ENCODE measurements at regions not wholly inside any gene's neighbourhood (a gene's known extent, or its start where the extent isn't known, plus 50 kb on each side); places are given as distances from the start of the nearest gene placed in this dataset.
"Not testable (repeated sequence)": the region's sequence is repeated elsewhere in the genome, so short reads cannot be mapped to it uniquely, and the experiment has no call there.

DNA sequence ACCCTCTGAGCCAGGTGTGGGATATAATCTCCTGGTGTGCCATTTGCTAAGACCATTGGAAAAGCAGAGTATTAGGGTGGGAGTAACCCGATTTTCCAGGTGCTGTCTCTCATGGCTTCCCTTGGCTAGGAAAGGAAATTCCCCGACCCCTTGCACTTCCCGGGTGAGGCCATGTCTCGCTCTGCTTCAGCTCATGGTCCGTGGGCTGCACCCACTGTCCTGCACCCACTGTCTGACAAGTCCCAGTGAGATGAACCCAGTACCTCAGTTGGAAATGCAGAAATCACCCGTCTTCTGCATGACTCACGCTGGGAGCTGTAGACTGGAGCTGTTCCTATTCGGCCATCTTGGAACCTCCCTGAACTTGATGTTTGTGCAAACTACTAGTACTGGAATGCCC is 828.5 kb upstream of the CDH6 start:
- H2AK5ac ChIP-seq (ENCODE audit: low read depth, low read length); FAIRE-seq; CTCF ChIA-PET (ENCODE audit: partially characterized antibody); H3K14ac ChIP-seq (ENCODE audit: insufficient read length); H3K23ac ChIP-seq (ENCODE audit: insufficient read length); H4K5ac ChIP-seq (ENCODE audit: insufficient read length, low read depth, low read length); H4K8ac ChIP-seq (ENCODE audit: extremely low read depth, insufficient read depth, low read length); H3K56ac ChIP-seq (replicated peaks; ENCODE audit: insufficient read length, low read depth, low read length); H3K4ac ChIP-seq (replicated peaks; ENCODE audit: insufficient read length, low read depth, low read length); H3K4me1 ChIP-seq (replicated peaks in 1 of 4; ENCODE audit: control insufficient read depth in 3 of 4, insufficient read depth in 4 of 4, low read length in 3 of 4); H3K9me3 ChIP-seq (ENCODE audit: insufficient read depth in 2 of 2, low read depth in 1 of 2, low read length in 1 of 2); DNase-seq (ENCODE audit: low read depth in 1 of 2, low spot score in 2 of 2); H3K27ac ChIP-seq (ENCODE audit: low read depth, low read length); H3K36me3 ChIP-seq (ENCODE audit: control insufficient read depth in 2 of 4, insufficient read depth in 4 of 4, low read length in 3 of 4); H3K23me2 ChIP-seq (ENCODE audit: low read depth, low read length); H3K4me3 ChIP-seq (ENCODE audit: extremely low read depth in 1 of 4, insufficient read depth in 2 of 4, low read depth in 3 of 4, low read length in 4 of 4); H2AFZ ChIP-seq (ENCODE audit: low read length); H3K9ac ChIP-seq (replicated peaks in 1 of 4; ENCODE audit: extremely low read depth in 1 of 4, low read depth in 3 of 4, low read length in 3 of 4); H3K79me1 ChIP-seq (ENCODE audit: low read depth, low read length); H2BK12ac ChIP-seq (ENCODE audit: low read depth, low read length); H2BK120ac ChIP-seq (replicated peaks; ENCODE audit: low read depth, low read length); H3K27me3 ChIP-seq (replicated peaks in 1 of 4; ENCODE audit: control insufficient read depth in 3 of 4, extremely low read depth in 1 of 4, insufficient read depth in 3 of 4, low read length in 3 of 4); H4K20me1 ChIP-seq (replicated peaks in 1 of 2; ENCODE audit: control insufficient read depth in 1 of 2, insufficient read depth in 2 of 2, low read length in 2 of 2); POLR2A ChIA-PET (ENCODE audit: partially characterized antibody); H3K4me2 ChIP-seq (ENCODE audit: insufficient read depth in 1 of 2, low read depth in 2 of 2, low read length in 2 of 2); H2BK15ac ChIP-seq (ENCODE audit: low read length); H2BK20ac ChIP-seq (ENCODE audit: low read length); H3K79me2 ChIP-seq (ENCODE audit: control insufficient read depth in 1 of 2, insufficient read depth in 2 of 2, low read length in 2 of 2); H2BK5ac ChIP-seq (ENCODE audit: low read depth, low read length); H3K18ac ChIP-seq (ENCODE audit: extremely low read depth, low read length); H4K91ac ChIP-seq (replicated peaks; ENCODE audit: insufficient read length, low read length): not testable (repeated sequence)
- WGBS, 2 experiments (ENCODE audit: extremely low coverage in 1 of 2, insufficient coverage in 1 of 2, insufficient read length in 1 of 2, insufficient replicate concordance in 2 of 2, low coverage in 1 of 2, low lambda C conversion rate in 2 of 2, missing lambda C conversion rate in 1 of 2), result 81% methylated on average over 8 of the region's 8 CpGs; no CpG with 5 or more reads in 1 of the 2 experiments

Data from H1 (cell line).